NCI-H1436 treated with DMSO at 0.1 percent for 48 hours (cell line): ENCODE measurements at regions not wholly inside any gene's neighbourhood (a gene's known extent, or its start where the extent isn't known, plus 50 kb on each side); places are given as distances from the start of the nearest gene placed in this dataset.
"Not testable (repeated sequence)": the region's sequence is repeated elsewhere in the genome, so short reads cannot be mapped to it uniquely, and the experiment has no call there.

Source experiments
- DNase-seq: peaks from one replicate; lab custom pipeline; 2025; lab: John Stamatoyannopoulos, UW

DNA sequence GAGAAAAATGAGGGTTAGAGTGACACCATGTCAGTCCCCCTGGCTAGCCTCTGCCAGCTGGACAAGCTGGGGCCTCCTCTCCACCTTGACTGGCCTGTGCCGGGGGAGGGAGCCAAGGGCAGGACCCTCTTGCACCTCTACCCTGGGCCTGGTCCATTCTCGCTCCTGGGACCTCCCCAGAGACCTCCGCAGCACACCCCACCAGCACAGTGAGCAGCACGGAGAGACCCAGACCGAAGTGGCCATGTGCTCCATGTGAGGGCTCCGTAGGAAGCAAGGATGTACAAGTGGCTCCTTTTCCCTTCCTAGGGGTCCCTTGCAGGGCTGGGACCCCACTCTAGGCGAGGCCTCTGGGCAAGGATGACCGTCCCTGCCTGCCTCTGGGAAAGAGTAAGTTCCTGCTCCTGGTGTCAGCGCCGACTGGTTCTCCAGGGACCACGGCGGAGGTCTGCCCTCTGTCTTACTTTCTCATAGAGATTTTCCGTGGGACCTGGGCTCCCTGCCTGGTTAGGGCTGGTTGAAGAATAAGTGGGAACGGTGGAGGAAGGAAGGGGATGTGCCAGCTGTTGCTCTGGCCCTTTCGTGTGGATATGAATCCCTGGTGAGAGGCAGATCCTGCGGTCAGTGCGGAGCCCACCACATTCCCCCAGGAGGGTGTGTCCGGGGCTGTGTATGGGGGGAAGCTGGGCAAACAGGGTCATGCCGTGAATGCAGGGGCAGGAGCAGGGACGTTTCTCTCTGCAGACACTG is 124.2 kb downstream of the METRNL start:
- no peak for DNase-seq

DNA sequence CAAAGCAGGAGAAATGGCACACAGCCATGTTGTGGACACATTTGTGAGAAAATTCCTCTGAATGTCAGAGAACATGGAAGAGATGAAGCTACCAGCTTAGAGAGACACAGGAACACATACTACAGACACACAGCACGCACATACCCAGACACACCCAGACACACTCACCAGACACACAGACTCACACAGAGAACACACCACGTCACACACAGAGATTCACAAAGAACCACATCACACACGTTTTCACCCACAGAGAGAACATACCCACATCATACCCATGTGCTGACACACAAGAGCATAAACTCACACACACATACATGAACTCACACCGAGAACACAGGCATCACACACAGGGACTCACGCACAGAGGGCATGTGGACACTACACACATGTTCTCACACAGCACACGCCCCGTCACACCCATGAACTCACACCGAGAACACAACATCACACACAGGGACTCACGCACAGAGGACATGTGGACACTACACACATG is 124.9 kb downstream of the METRNL start:
- no peak for DNase-seq

DNA sequence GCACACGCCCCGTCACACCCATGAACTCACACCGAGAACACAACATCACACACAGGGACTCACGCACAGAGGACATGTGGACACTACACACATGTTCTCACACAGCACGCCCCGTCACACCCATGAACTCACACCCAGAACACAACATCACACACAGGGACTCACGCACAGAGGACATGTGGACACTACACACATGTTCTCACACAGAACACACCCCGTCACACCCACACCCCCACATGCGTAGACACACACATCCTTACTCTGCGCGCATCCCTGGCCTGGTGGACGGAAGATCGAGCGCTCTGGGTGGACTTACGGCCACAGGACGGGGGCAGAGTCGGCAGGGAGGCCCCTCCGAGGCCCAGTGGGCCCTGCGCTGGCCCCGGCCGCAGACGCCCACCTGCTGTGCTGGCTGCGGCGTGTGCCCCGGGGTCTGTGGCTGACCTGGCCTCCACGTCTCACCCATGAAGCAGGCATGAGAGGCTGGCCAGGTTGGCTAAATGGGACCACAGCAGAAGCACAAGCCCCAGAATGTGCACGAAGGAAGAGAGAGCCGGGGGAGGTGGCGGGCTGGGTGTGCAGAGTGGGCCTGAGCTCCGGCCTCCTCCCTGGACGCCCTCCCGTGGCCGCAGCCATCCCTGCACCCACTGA is 125.5 kb downstream of the METRNL start:
- not testable (repeated sequence) for DNase-seq

DNA sequence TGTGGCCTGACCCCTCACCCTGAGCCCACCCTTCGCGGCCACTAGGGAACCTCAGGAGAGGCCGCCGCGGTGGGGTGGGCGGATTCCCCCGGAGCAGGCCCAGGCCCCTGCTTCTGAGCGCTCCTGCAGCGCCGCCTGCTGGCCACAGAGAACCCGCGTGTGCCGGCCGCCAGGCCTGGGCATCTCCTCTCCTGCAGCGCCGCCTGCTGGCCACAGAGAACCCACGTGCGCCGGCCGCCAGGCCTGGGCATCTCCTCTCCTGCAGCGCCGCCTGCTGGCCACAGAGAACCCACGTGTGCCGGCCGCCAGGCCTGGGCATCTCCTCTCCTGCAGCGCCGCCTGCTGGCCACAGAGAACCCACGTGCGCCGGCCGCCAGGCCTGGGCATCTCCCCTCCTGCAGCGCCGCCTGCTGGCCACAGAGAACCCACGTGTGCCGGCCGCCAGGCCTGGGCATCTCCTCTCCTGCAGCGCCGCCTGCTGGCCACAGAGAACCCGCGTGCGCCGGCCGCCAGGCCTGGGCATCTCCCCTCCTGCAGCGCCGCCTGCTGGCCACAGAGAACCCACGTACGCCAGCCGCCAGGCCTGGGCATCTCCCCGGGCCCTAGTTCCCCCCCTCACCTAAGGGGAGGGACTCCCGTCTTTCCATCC is 126.1 kb downstream of the METRNL start:
- not testable (repeated sequence) for DNase-seq

DNA sequence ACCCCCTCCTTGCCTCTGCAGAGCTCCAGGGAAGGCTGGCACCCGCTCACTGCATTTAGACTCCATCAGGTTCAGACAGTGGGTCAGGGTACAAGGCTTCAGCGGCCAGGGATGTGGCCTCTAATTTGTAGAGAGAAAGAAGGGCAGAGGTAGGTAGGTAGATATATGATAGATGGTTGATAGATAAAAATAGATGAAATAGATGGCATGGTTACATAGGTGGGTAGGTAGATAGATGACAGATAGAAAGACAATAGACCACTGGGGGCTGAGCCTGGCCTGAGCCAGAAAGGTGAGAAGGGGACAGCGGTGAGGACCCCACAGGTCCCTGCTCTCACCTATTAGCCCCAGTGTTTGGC is 126.6 kb downstream of the METRNL start:
- not testable (repeated sequence) for DNase-seq

DNA sequence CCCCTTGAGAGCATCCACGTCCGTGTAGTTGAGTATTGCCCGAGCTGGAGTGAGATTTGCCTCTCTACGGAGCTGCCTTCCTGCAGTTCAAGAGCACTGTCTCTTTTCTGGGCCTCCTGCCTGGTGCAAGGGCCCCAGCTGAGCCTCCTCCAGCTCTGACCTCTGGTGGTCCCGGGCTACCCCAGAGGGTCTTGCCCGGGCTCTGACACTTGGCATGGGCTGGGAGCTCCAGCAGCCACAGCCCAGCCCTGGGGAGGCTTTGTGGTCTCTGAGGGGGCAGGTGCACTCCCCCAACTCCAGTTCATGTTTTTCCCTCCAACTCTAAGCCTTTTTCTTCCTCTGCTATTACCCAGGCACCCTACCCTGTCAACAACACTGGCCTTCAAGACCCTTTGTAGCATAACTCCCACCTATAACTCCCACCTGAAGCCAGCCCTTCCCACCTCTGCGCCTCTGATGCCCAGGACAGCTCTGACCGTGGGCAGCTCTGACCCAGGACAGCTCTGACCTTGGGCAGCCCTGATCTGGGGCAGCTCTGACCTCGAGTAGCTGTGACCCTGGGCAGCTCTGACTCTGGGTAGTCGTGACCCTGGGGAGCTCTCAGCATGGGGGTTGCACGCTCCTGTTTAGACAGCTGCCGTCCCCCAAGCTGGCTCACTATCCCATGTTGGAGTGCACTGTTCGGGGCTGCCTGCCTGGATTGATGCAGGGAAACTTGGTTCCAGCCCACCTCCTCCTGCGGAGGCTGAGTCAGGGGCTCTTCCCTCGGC is 127.6 kb downstream of the METRNL start:
- not testable (repeated sequence) for DNase-seq

DNA sequence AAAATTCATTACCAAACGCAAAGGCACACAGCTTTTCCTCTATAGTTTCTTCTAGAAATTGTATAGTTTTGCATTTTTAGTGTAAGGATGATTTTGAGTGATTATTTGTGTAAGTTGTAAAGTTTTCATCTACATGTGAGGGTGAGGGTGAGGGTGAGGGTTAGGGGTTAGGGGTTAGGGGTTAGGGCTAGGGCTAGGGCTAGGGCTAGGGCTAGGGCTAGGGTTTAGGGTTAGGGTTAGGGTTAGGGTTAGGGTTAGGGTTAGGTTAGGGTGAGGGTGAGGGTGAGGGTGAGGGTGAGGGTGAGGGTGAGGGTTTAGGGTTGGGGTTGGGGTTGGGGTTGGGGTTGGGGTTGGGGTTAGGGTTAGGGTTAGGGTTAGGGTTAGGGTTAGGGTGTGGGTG is 167.6 kb downstream of the METRNL start:
- DNase-seq = not testable (repeated sequence)
